ENCODE measurements at regions not wholly inside any gene's neighbourhood (a gene's known extent, or its start where the extent isn't known, plus 50 kb on each side); places are given as distances from the start of the nearest gene placed in this dataset.

- no peak for DNase-seq (ENCODE audit: low spot score in 2 of 2)
- Histone ChIP-seq H3K4me3 (no peak overlapping the region), H3K4me1 (no peaks in the 10 kb centered on the region), H3K36me3 (replicated peaks) (no peaks in the 10 kb centered on the region), H3K27me3 (ENCODE audit: low read depth) (peaks cover 20% of the 10 kb centered on the region), H3K9me3 (no peaks in the 10 kb centered on the region; the same call in 1 of the 2 replicates)
- in situ Hi-C loops (cut with MboI; ENCODE audit: low sequenced_read_pairs) = no loop called here
Observed at GRCh38 chr2:221323513-221323912, 248.6 kb downstream of the EPHA4 start.

- Histone ChIP-seq H3K36me3 (replicated peaks) (no peaks in the 10 kb centered on the region), H3K9me3 (no peaks in the 10 kb centered on the region; the same call in 1 of the 2 replicates), H3K27me3 (ENCODE audit: low read depth) (peaks cover 3% of the 10 kb centered on the region), H3K4me3 (no peak overlapping the region), H3K4me1 (no peaks in the 10 kb centered on the region)
- in situ Hi-C loops (cut with MboI; ENCODE audit: low sequenced_read_pairs) = no loop called here
- no peak for DNase-seq (ENCODE audit: low spot score in 2 of 2)
Observed at GRCh38 chr2:221330436-221330835, 241.7 kb downstream of the EPHA4 start.

- Histone ChIP-seq H3K9me3 (no peaks in the 10 kb centered on the region), H3K36me3 (replicated peaks) (no peaks in the 10 kb centered on the region), H3K4me3 (no peak overlapping the region), H3K27me3 (ENCODE audit: low read depth) (peaks cover 20% of the 10 kb centered on the region), H3K4me1 (no peaks in the 10 kb centered on the region)
- DNase-seq (ENCODE audit: low spot score in 2 of 2) = no peak
- in situ Hi-C loops (cut with MboI; ENCODE audit: low sequenced_read_pairs) = no loop called here
Observed at GRCh38 chr2:221334481-221335218, 237.5 kb downstream of the EPHA4 start.

- no peak for DNase-seq (ENCODE audit: low spot score in 2 of 2)
- no peak overlapping the region for H3K4me3 ChIP-seq
- no peaks in the 10 kb centered on the region for H3K4me1 ChIP-seq
- H3K27me3 ChIP-seq (ENCODE audit: low read depth) = peaks cover 20% of the 10 kb centered on the region
- H3K36me3 ChIP-seq (replicated peaks) = no peaks in the 10 kb centered on the region
- H3K9me3 ChIP-seq = no peaks in the 10 kb centered on the region
- in situ Hi-C loops (cut with MboI; ENCODE audit: low sequenced_read_pairs) = no loop called here
Observed at GRCh38 chr2:221335219-221335752, 236.8 kb downstream of the EPHA4 start.

- DNase-seq (ENCODE audit: low spot score in 2 of 2) = no peak
Observed at GRCh38 chr2:221336967-221337366, 235.1 kb downstream of the EPHA4 start.

GRCh38 chr2:221337957-221338685 lies 234.0 kb downstream of the EPHA4 start:
- no peaks in the 10 kb centered on the region for H3K9me3 ChIP-seq
- no peak overlapping the region for H3K4me3 ChIP-seq
- DNase-seq (ENCODE audit: low spot score in 2 of 2) = no peak
- H3K27me3 ChIP-seq (ENCODE audit: low read depth) = peaks cover 20% of the 10 kb centered on the region
- H3K4me1 ChIP-seq = no peaks in the 10 kb centered on the region
- no peaks in the 10 kb centered on the region for H3K36me3 ChIP-seq (replicated peaks)
- in situ Hi-C loops (cut with MboI; ENCODE audit: low sequenced_read_pairs) = no loop called here

More at GRCh38 chr2:221336967-221337366, 235.1 kb downstream of the EPHA4 start:
- Histone ChIP-seq H3K27me3 (ENCODE audit: low read depth) (peaks cover 20% of the 10 kb centered on the region), H3K4me1 (no peaks in the 10 kb centered on the region), H3K4me3 (no peak overlapping the region), H3K36me3 (replicated peaks) (no peaks in the 10 kb centered on the region), H3K9me3 (no peaks in the 10 kb centered on the region)
- in situ Hi-C loops (cut with MboI; ENCODE audit: low sequenced_read_pairs) = no loop called here

GRCh38 chr2:221342388-221342787 lies 229.7 kb downstream of the EPHA4 start:
- in situ Hi-C loops (cut with MboI; ENCODE audit: low sequenced_read_pairs) = no loop called here
- no peaks in the 10 kb centered on the region for H3K9me3 ChIP-seq

GRCh38 chr2:221343524-221343923 lies 228.6 kb downstream of the EPHA4 start:
- Histone ChIP-seq H3K4me1 (no peaks in the 10 kb centered on the region), H3K4me3 (no peak overlapping the region), H3K36me3 (replicated peaks) (no peaks in the 10 kb centered on the region), H3K9me3 (no peaks in the 10 kb centered on the region), H3K27me3 (ENCODE audit: low read depth) (0 out of 2 replicates have a peak, but pooled peaks cover 4% of the 10 kb centered on the region)
- DNase-seq (ENCODE audit: low spot score in 2 of 2) = no peak
- in situ Hi-C loops (cut with MboI; ENCODE audit: low sequenced_read_pairs) = no loop called here

More at GRCh38 chr2:221342388-221342787, 229.7 kb downstream of the EPHA4 start:
- no peak for DNase-seq (ENCODE audit: low spot score in 2 of 2)
- 0 out of 2 replicates have a peak, but pooled peaks cover 4% of the 10 kb centered on the region for H3K27me3 ChIP-seq (ENCODE audit: low read depth)
- no peaks in the 10 kb centered on the region for H3K36me3 ChIP-seq (replicated peaks)
- no peak overlapping the region for H3K4me3 ChIP-seq
- H3K4me1 ChIP-seq = no peaks in the 10 kb centered on the region

GRCh38 chr2:221345516-221345915 lies 226.6 kb downstream of the EPHA4 start:
- H3K9me3 ChIP-seq = no peaks in the 10 kb centered on the region
- H3K4me1 ChIP-seq = no peaks in the 10 kb centered on the region
- 0 out of 2 replicates have a peak, but pooled peaks cover 4% of the 10 kb centered on the region for H3K27me3 ChIP-seq (ENCODE audit: low read depth)
- no peaks in the 10 kb centered on the region for H3K36me3 ChIP-seq (replicated peaks)
- no peak overlapping the region for H3K4me3 ChIP-seq
- in situ Hi-C loops (cut with MboI; ENCODE audit: low sequenced_read_pairs) = no loop called here
- no peak for DNase-seq (ENCODE audit: low spot score in 2 of 2)

- peaks cover 7% of the 10 kb centered on the region; the same call in 1 of the 2 replicates for H3K27me3 ChIP-seq (ENCODE audit: low read depth)
- DNase-seq (ENCODE audit: low spot score in 2 of 2) = no peak
- H3K4me1 ChIP-seq = no peaks in the 10 kb centered on the region
- in situ Hi-C loops (cut with MboI; ENCODE audit: low sequenced_read_pairs) = no loop called here
- H3K4me3 ChIP-seq = no peak overlapping the region
- no peaks in the 10 kb centered on the region for H3K36me3 ChIP-seq (replicated peaks)
- no peaks in the 10 kb centered on the region for H3K9me3 ChIP-seq
Observed at GRCh38 chr2:221346411-221346810, 225.7 kb downstream of the EPHA4 start.

GRCh38 chr2:221347471-221347870 lies 224.6 kb downstream of the EPHA4 start:
- Histone ChIP-seq H3K36me3 (replicated peaks) (no peaks in the 10 kb centered on the region), H3K27me3 (ENCODE audit: low read depth) (peaks cover 7% of the 10 kb centered on the region; the same call in 1 of the 2 replicates), H3K4me3 (no peak overlapping the region), H3K4me1 (no peaks in the 10 kb centered on the region), H3K9me3 (no peaks in the 10 kb centered on the region)
- no peak for DNase-seq (ENCODE audit: low spot score in 2 of 2)
- in situ Hi-C loops (cut with MboI; ENCODE audit: low sequenced_read_pairs) = no loop called here

GRCh38 chr2:221350616-221351015 lies 221.5 kb downstream of the EPHA4 start:
- Histone ChIP-seq H3K9me3 (no peaks in the 10 kb centered on the region), H3K4me1 (no peaks in the 10 kb centered on the region), H3K27me3 (ENCODE audit: low read depth) (peaks cover 9% of the 10 kb centered on the region; the same call in 1 of the 2 replicates), H3K36me3 (replicated peaks) (no peaks in the 10 kb centered on the region), H3K4me3 (no peak overlapping the region)
- no peak for DNase-seq (ENCODE audit: low spot score in 2 of 2)
- in situ Hi-C loops (cut with MboI; ENCODE audit: low sequenced_read_pairs) = no loop called here

GRCh38 chr2:221353201-221353600 lies 218.9 kb downstream of the EPHA4 start:
- no peak for DNase-seq (ENCODE audit: low spot score in 2 of 2)
- Histone ChIP-seq H3K4me1 (no peaks in the 10 kb centered on the region), H3K4me3 (no peak overlapping the region), H3K36me3 (replicated peaks) (no peaks in the 10 kb centered on the region), H3K27me3 (ENCODE audit: low read depth) (peaks cover 11% of the 10 kb centered on the region; the same call in 1 of the 2 replicates), H3K9me3 (no peaks in the 10 kb centered on the region)
- in situ Hi-C loops (cut with MboI; ENCODE audit: low sequenced_read_pairs) = no loop called here

GRCh38 chr2:221360312-221360711 lies 211.8 kb downstream of the EPHA4 start:
- Histone ChIP-seq H3K36me3 (replicated peaks) (no peaks in the 10 kb centered on the region), H3K9me3 (no peaks in the 10 kb centered on the region), H3K4me3 (no peak overlapping the region), H3K27me3 (ENCODE audit: low read depth) (peaks cover 3% of the 10 kb centered on the region; the same call in 1 of the 2 replicates), H3K4me1 (no peaks in the 10 kb centered on the region)
- in situ Hi-C loops (cut with MboI; ENCODE audit: low sequenced_read_pairs) = no loop called here
- no peak for DNase-seq (ENCODE audit: low spot score in 2 of 2)

All from HAP-1 (cell line).